Thoracic aorta (tissue), 2 donors: ENCODE measurements at regions not wholly inside any gene's neighbourhood (a gene's known extent, or its start where the extent isn't known, plus 50 kb on each side); places are given as distances from the start of the nearest gene placed in this dataset.

ENCODE experiments used
- ATAC-seq: fragments of 150-250 bp; one replicate; pipeline ENCODE4 v1.8.0; 2017; ENCODE audit warnings: low read depth; ENCODE audit not compliant: insufficient number of reproducible peaks, low FRiP score
- DNase-seq: peaks from one replicate; pipeline ENCODE4 v3.0.0-alpha.2; 2020; ENCODE audit warnings: low spot score
- H3K27ac ChIP-seq, 2 donors: fragments of 200-600 bp; sonication (generic); 1 replicate in 1 of 2; 2 replicates in 1 of 2; pipeline ENCODE4 v1.5.1; 2016; ENCODE audit warnings: mild to moderate bottlenecking in 2 of 2, moderate library complexity in 2 of 2
- H3K27me3 ChIP-seq: fragments of 200-600 bp; sonication (generic); replicated peaks from 2 replicates; pipeline ENCODE4 v1.6.0; 2016; ENCODE audit warnings: mild to moderate bottlenecking; ENCODE audit not compliant: insufficient read depth
- H3K36me3 ChIP-seq: fragments of 200-600 bp; sonication (generic); one replicate; pipeline ENCODE4 v1.5.1; 2016
- H3K4me1 ChIP-seq, 2 donors: fragments of 200-600 bp; sonication (generic); 1 replicate in 1 of 2; 2 replicates in 1 of 2; pipeline versions ENCODE4 v1.5.1 to v1.6.0; 2016; ENCODE audit warnings: low read depth in 2 of 2, mild to moderate bottlenecking in 1 of 2; ENCODE audit not compliant: control insufficient read depth in 1 of 2
- H3K4me3 ChIP-seq: fragments of 200-600 bp; sonication (generic); 2 replicates; pipeline ENCODE4 v1.5.1; 2016; ENCODE audit warnings: mild to moderate bottlenecking
- H3K9me3 ChIP-seq: fragments of 200-600 bp; sonication (generic); 2 replicates; pipeline ENCODE4 v1.5.1; 2016
- CTCF ChIP-seq: fragments of 200-600 bp; sonication (generic); IDR thresholded peaks from one replicate; pipeline ENCODE4 v1.5.1; 2019; ENCODE audit warnings: antibody characterized with exemption

- H3K4me3 ChIP-seq = no peak overlapping the region
- no peaks in the 10 kb centered on the region for H3K27me3 ChIP-seq
- ATAC-seq (no peak), DNase-seq (no peak)
- TF ChIP-seq CTCF = no peak
- no peaks in the 10 kb centered on the region for H3K36me3 ChIP-seq
- H3K27ac ChIP-seq = no peak overlapping the region
- no peaks in the 10 kb centered on the region for H3K4me1 ChIP-seq
- H3K9me3 ChIP-seq = no peaks in the 10 kb centered on the region
These were observed 1395.1 kb downstream of the NCAM2 start for GRCh38 chr21:22393324-22393723.

- H3K27me3 ChIP-seq = no peaks in the 10 kb centered on the region
- H3K4me3 ChIP-seq = no peak overlapping the region
- DNase-seq (no peak), ATAC-seq (no peak)
- no peaks in the 10 kb centered on the region for H3K36me3 ChIP-seq
- no peak overlapping the region for H3K27ac ChIP-seq
- no peaks in the 10 kb centered on the region for H3K9me3 ChIP-seq
- no peaks in the 10 kb centered on the region for H3K4me1 ChIP-seq
- TF ChIP-seq CTCF = no peak
These were observed 1397.8 kb downstream of the NCAM2 start for GRCh38 chr21:22395965-22396364.

- Histone ChIP-seq H3K27ac (no peak overlapping the region), H3K36me3 (no peaks in the 10 kb centered on the region), H3K27me3 (no peaks in the 10 kb centered on the region), H3K9me3 (no peaks in the 10 kb centered on the region), H3K4me1 (no peaks in the 10 kb centered on the region), H3K4me3 (no peak overlapping the region)
- ATAC-seq (no peak), DNase-seq (no peak)
- no peak for TF ChIP-seq CTCF
These were observed 1401.7 kb downstream of the NCAM2 start for GRCh38 chr21:22399681-22400514.

- Histone ChIP-seq H3K36me3 (no peaks in the 10 kb centered on the region), H3K4me1 (no peaks in the 10 kb centered on the region), H3K27ac (no peak overlapping the region), H3K9me3 (no peaks in the 10 kb centered on the region), H3K27me3 (no peaks in the 10 kb centered on the region), H3K4me3 (no peak overlapping the region)
- DNase-seq = no peak
- TF ChIP-seq CTCF = no peak
- no peak for ATAC-seq
These were observed 1411.4 kb downstream of the NCAM2 start for GRCh38 chr21:22409571-22409970.

GRCh38 chr21:22416555-22416954 is 1418.3 kb downstream of the NCAM2 start:
- H3K36me3 ChIP-seq = no peaks in the 10 kb centered on the region
- H3K4me1 ChIP-seq = no peaks in the 10 kb centered on the region
- H3K27ac ChIP-seq = no peak overlapping the region
- no peaks in the 10 kb centered on the region for H3K27me3 ChIP-seq
- TF ChIP-seq CTCF = no peak
- ATAC-seq = no peak
- no peak for DNase-seq
- no peak overlapping the region for H3K4me3 ChIP-seq
- no peaks in the 10 kb centered on the region for H3K9me3 ChIP-seq
